SK-N-SH (cell line): ENCODE measurements at regions not wholly inside any gene's neighbourhood (a gene's known extent, or its start where the extent isn't known, plus 50 kb on each side); places are given as distances from the start of the nearest gene placed in this dataset.

Source experiments
- CTCF ChIA-PET: fragments of 300-600, 350-600 bp; formaldehyde crosslinking; extraction: SDS; loops from one replicate; lab custom pipeline; 2021; lab: Yijun Ruan, JAX
- POLR2A ChIA-PET: fragments of 350-600 bp; sonication (Branson Sonifier 250); formaldehyde crosslinking; extraction: SDS; loops from one replicate; lab custom pipeline; 2020; ENCODE audit warnings: antibody characterized with exemption, inconsistent platforms; lab: Yijun Ruan, JAX
- DNase-seq: peaks from one replicate; pipeline ENCODE4 v3.0.0; 2012
- H2AFZ ChIP-seq: fragments of 200-600 bp; sonication (generic); 2 replicates; pipeline ENCODE4 v1.8.1; 2016; ENCODE audit warnings: antibody characterized with exemption, mild to moderate bottlenecking, low read depth
- H3F3A ChIP-seq: fragments of 200-600 bp; sonication (generic); replicated peaks from 2 replicates; pipeline ENCODE3; 2016; ENCODE audit warnings: antibody characterized with exemption, mild to moderate bottlenecking; ENCODE audit not compliant: insufficient read depth
- H3K27ac ChIP-seq, 2 experiments: fragments of 200-500 bp in 1 of 2; fragments of 200-600 bp in 1 of 2; sonication (Bioruptor generic) in 1 of 2; sonication (generic), shearing (Covaris generic) in 1 of 2; 2 replicates each; pipeline versions ENCODE4 v1.5.1 to v1.6.1; 2014 to 2016; ENCODE audit warnings: low read depth in 2 of 2, inconsistent platforms in 1 of 2, low read length in 1 of 2, mild to moderate bottlenecking in 1 of 2, mixed read lengths in 1 of 2
- H3K27me3 ChIP-seq: fragments of 200-600 bp; sonication (generic), shearing (Covaris generic); 2 replicates; pipeline ENCODE4 v1.6.1; 2016; ENCODE audit warnings: mixed run types; ENCODE audit not compliant: insufficient read depth
- H3K36me3 ChIP-seq, 2 experiments: fragments of 200-500 bp in 1 of 2; fragments of 200-600 bp in 1 of 2; sonication (Bioruptor generic) in 1 of 2; sonication (generic) in 1 of 2; replicated peaks in 1 of 2; 2 replicates each; pipeline versions ENCODE3 to v1.5.1; 2014 to 2016; ENCODE audit warnings: low read length in 1 of 2, mild to moderate bottlenecking in 1 of 2; ENCODE audit not compliant: insufficient read depth in 2 of 2, control insufficient read depth in 1 of 2
- H3K4me1 ChIP-seq, 2 experiments: fragments of 200-500 bp in 1 of 2; fragments of 200-600 bp in 1 of 2; sonication (Bioruptor generic) in 1 of 2; sonication (generic), shearing (Covaris generic) in 1 of 2; 2 replicates each; pipeline versions ENCODE4 v1.5.1 to v1.6.1; 2014 to 2016; ENCODE audit warnings: low read depth in 1 of 2, low read length in 1 of 2, mixed run types in 1 of 2; ENCODE audit not compliant: insufficient read depth in 2 of 2, control insufficient read depth in 1 of 2
- H3K4me2 ChIP-seq: fragments of 200-600 bp; sonication (generic), shearing (Covaris generic); 2 replicates; pipeline ENCODE4 v1.6.1; 2017; ENCODE audit warnings: mixed run types
- H3K4me3 ChIP-seq, 2 experiments: fragments of 200-500 bp in 1 of 2; fragments of 200-600 bp in 1 of 2; sonication (Bioruptor generic) in 1 of 2; sonication (generic), shearing (Covaris generic) in 1 of 2; 2 replicates each; pipeline versions ENCODE4 v1.5.1 to v1.8.1; 2014 to 2016; ENCODE audit warnings: low read depth in 2 of 2, inconsistent platforms in 1 of 2, low read length in 1 of 2, mild to moderate bottlenecking in 1 of 2, mixed read lengths in 1 of 2, moderate library complexity in 1 of 2
- H3K79me2 ChIP-seq: fragments of 200-600 bp; sonication (generic); 2 replicates; pipeline ENCODE4 v1.8.1; 2017; ENCODE audit warnings: mild to moderate bottlenecking; ENCODE audit not compliant: insufficient read depth
- H3K9ac ChIP-seq: fragments of 200-600 bp; sonication (generic); 2 replicates; pipeline ENCODE4 v1.6.1; 2017; ENCODE audit warnings: mixed run types
- H3K9me2 ChIP-seq: fragments of 200-600 bp; sonication (generic); 2 replicates; pipeline ENCODE4 v1.6.1; 2017; ENCODE audit warnings: mixed run types
- H3K9me3 ChIP-seq: fragments of 200-600 bp; sonication (generic); 2 replicates; pipeline ENCODE4 v1.6.1; 2017; ENCODE audit warnings: mixed run types, mild to moderate bottlenecking, moderate library complexity
- H4K20me1 ChIP-seq: fragments of 200-600 bp; sonication (generic); 2 replicates; pipeline ENCODE4 v1.6.1; 2017; ENCODE audit warnings: mild to moderate bottlenecking, mixed run types; ENCODE audit not compliant: insufficient read depth
- ELF1 ChIP-seq: IDR thresholded peaks from 2 replicates; pipeline ENCODE4 v1.4.0; 2012
- EZH2phosphoT487 ChIP-seq: fragments of 200-600 bp; sonication (generic); IDR thresholded peaks from 2 replicates; pipeline ENCODE4 v1.6.1; 2017; ENCODE audit warnings: low read depth, mixed run types, mild to moderate bottlenecking, antibody characterized with exemption, moderate library complexity, borderline replicate concordance
- FOXJ3 ChIP-seq: sonication (generic); formaldehyde crosslinking; IDR thresholded peaks from 2 replicates; pipeline ENCODE4 v1.5.1; 2020; ENCODE audit warnings: mild to moderate bottlenecking, missing genetic modification reagents
- GATA2 ChIP-seq: sonication (generic); formaldehyde crosslinking; IDR thresholded peaks from 2 replicates; pipeline ENCODE4 v1.5.0; 2020; ENCODE audit warnings: mild to moderate bottlenecking, missing genetic modification reagents
- JUND ChIP-seq: IDR thresholded peaks from 2 replicates; pipeline ENCODE4 v1.4.0; 2012
- MEF2A ChIP-seq: IDR thresholded peaks from 2 replicates; pipeline ENCODE4 v1.4.0; 2012; ENCODE audit warnings: low read depth, borderline replicate concordance
- MXI1 ChIP-seq: IDR thresholded peaks from 2 replicates; pipeline ENCODE4 v1.6.1; 2012; ENCODE audit warnings: mild to moderate bottlenecking, low read depth, low read length, improper control_type of control experiment
- NFIC ChIP-seq: IDR thresholded peaks from 2 replicates; pipeline ENCODE4 v1.4.0; 2012; ENCODE audit warnings: borderline replicate concordance
- POLR2AphosphoS5 ChIP-seq: IDR thresholded peaks from 2 replicates; pipeline ENCODE4 v1.6.1; 2012; ENCODE audit warnings: low read depth, low read length
- RAD21 ChIP-seq: IDR thresholded peaks from 2 replicates; pipeline ENCODE4 v1.6.1; 2012; ENCODE audit warnings: mild to moderate bottlenecking, low read length
- RXRA ChIP-seq: IDR thresholded peaks from 2 replicates; pipeline ENCODE4 v1.4.0; 2012; ENCODE audit warnings: low read depth, mild to moderate bottlenecking, borderline replicate concordance
- TAF1 ChIP-seq: IDR thresholded peaks from 2 replicates; pipeline ENCODE4 v1.6.1; 2012; ENCODE audit warnings: low read depth, mild to moderate bottlenecking, low read length, moderate library complexity, borderline replicate concordance
- YY1 ChIP-seq: IDR thresholded peaks from 2 replicates; pipeline ENCODE4 v1.4.0; 2012; ENCODE audit warnings: low read depth, mild to moderate bottlenecking
- WGBS: methylation state at CpG from one replicate; pipeline ENCODE4 v1.1.6; 2017; ENCODE audit warnings: low lambda C conversion rate; 5-methylcytosine and 5-hydroxymethylcytosine counted together
- TF ChIP-seq, protein P1 (sequence below): fragments of 150-350 bp; IDR thresholded peaks from 2 replicates; pipeline ENCODE4 v1.6.1; 2016; ENCODE audit warnings: mild to moderate bottlenecking, low read depth, low read length
- TF ChIP-seq, protein P2 (sequence below): fragments of 150-350 bp; IDR thresholded peaks from 2 replicates; pipeline ENCODE4 v1.6.1; 2017; ENCODE audit warnings: antibody characterized with exemption, low read length, low read depth, borderline replicate concordance
- TF ChIP-seq, protein P3 (sequence below): IDR thresholded peaks from 2 replicates; pipeline ENCODE4 v1.4.0; 2012; ENCODE audit warnings: low read depth
- TF ChIP-seq, protein P4 (sequence below): IDR thresholded peaks from 2 replicates; pipeline ENCODE4; 2012
- TF ChIP-seq, protein P5 (sequence below): IDR thresholded peaks from 2 replicates; pipeline ENCODE4 v1.6.1; 2012; ENCODE audit warnings: mild to moderate bottlenecking, low read depth, low read length, moderate library complexity

DNA sequence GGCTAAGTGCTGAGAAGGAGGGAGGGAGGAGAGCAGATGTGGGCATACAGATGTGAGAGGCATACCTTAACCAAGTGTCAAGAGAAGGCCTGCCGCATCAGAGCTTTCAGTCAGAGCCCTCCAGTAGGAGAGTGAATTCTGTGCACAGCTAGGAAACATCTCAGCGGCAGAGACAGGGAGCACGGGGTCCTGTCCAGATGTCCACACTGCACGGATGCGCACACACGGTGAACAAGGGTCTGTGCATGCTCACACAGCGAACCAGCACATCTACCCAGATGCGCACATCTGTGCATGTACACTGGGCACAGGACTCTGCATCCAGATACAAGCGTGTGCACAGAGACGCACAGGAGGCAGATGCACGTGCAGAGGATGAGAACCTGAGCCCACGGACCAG, 778.0 kb downstream of the BRD1 start:
- CTCF ChIA-PET, result no interaction called here
- Histone ChIP-seq H3K79me2 (no peaks in the 10 kb centered on the region), H3K9ac (no peak overlapping the region), H3K27me3 (no peaks in the 10 kb centered on the region; the same call in 1 of the 2 replicates), H3K4me3 (no peak overlapping the region), H4K20me1 (no peaks in the 10 kb centered on the region), H3F3A (no peaks in the 10 kb centered on the region), H3K4me2 (no peak overlapping the region), H3K36me3 (no peaks in the 10 kb centered on the region), H3K9me3 (no peaks in the 10 kb centered on the region), H3K27ac (no peak overlapping the region; a peak in 1 of 4 replicates), H2AFZ (no peak overlapping the region), H3K9me2 (no peaks in the 10 kb centered on the region), H3K4me1 (peaks cover 0 to 16% of the 10 kb centered on the region in 2 experiments; a peak in 1 of 4 replicates)
- WGBS, result 31% methylated on average over 8 of the region's 12 CpGs
- no peak for DNase-seq
- POLR2A ChIA-PET, result no interaction called here
- TF ChIP-seq, protein P1, sequence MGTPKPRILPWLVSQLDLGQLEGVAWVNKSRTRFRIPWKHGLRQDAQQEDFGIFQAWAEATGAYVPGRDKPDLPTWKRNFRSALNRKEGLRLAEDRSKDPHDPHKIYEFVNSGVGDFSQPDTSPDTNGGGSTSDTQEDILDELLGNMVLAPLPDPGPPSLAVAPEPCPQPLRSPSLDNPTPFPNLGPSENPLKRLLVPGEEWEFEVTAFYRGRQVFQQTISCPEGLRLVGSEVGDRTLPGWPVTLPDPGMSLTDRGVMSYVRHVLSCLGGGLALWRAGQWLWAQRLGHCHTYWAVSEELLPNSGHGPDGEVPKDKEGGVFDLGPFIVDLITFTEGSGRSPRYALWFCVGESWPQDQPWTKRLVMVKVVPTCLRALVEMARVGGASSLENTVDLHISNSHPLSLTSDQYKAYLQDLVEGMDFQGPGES, result no peak
- no peak for TF ChIP-seq MXI1
- TF ChIP-seq TAF1, result no peak
- TF ChIP-seq YY1, result no peak
- no peak for TF ChIP-seq NFIC
- no peak for TF ChIP-seq FOXJ3
- TF ChIP-seq MEF2A, result no peak
- TF ChIP-seq RXRA, result no peak
- no peak for TF ChIP-seq POLR2AphosphoS5
- TF ChIP-seq, protein P2, sequence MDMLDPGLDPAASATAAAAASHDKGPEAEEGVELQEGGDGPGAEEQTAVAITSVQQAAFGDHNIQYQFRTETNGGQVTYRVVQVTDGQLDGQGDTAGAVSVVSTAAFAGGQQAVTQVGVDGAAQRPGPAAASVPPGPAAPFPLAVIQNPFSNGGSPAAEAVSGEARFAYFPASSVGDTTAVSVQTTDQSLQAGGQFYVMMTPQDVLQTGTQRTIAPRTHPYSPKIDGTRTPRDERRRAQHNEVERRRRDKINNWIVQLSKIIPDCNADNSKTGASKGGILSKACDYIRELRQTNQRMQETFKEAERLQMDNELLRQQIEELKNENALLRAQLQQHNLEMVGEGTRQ, result no peak
- TF ChIP-seq JUND, result no peak
- TF ChIP-seq GATA2, result no peak
- no peak for TF ChIP-seq EZH2phosphoT487
- TF ChIP-seq, protein P3, sequence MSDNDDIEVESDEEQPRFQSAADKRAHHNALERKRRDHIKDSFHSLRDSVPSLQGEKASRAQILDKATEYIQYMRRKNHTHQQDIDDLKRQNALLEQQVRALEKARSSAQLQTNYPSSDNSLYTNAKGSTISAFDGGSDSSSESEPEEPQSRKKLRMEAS, result no peak
- TF ChIP-seq RAD21, result no peak
- no peak for TF ChIP-seq ELF1
- TF ChIP-seq, protein P4, sequence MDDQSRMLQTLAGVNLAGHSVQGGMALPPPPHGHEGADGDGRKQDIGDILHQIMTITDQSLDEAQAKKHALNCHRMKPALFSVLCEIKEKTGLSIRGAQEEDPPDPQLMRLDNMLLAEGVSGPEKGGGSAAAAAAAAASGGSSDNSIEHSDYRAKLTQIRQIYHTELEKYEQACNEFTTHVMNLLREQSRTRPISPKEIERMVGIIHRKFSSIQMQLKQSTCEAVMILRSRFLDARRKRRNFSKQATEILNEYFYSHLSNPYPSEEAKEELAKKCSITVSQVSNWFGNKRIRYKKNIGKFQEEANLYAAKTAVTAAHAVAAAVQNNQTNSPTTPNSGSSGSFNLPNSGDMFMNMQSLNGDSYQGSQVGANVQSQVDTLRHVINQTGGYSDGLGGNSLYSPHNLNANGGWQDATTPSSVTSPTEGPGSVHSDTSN, result no peak
- TF ChIP-seq, protein P5, sequence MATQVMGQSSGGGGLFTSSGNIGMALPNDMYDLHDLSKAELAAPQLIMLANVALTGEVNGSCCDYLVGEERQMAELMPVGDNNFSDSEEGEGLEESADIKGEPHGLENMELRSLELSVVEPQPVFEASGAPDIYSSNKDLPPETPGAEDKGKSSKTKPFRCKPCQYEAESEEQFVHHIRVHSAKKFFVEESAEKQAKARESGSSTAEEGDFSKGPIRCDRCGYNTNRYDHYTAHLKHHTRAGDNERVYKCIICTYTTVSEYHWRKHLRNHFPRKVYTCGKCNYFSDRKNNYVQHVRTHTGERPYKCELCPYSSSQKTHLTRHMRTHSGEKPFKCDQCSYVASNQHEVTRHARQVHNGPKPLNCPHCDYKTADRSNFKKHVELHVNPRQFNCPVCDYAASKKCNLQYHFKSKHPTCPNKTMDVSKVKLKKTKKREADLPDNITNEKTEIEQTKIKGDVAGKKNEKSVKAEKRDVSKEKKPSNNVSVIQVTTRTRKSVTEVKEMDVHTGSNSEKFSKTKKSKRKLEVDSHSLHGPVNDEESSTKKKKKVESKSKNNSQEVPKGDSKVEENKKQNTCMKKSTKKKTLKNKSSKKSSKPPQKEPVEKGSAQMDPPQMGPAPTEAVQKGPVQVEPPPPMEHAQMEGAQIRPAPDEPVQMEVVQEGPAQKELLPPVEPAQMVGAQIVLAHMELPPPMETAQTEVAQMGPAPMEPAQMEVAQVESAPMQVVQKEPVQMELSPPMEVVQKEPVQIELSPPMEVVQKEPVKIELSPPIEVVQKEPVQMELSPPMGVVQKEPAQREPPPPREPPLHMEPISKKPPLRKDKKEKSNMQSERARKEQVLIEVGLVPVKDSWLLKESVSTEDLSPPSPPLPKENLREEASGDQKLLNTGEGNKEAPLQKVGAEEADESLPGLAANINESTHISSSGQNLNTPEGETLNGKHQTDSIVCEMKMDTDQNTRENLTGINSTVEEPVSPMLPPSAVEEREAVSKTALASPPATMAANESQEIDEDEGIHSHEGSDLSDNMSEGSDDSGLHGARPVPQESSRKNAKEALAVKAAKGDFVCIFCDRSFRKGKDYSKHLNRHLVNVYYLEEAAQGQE, result no peak
